SK-N-MC (cell line): ENCODE measurements at regions not wholly inside any gene's neighbourhood (a gene's known extent, or its start where the extent isn't known, plus 50 kb on each side); places are given as distances from the start of the nearest gene placed in this dataset.

ENCODE experiments used
- EZH2 ChIP-seq: fragments of 200-600 bp; sonication (generic); IDR thresholded peaks from one replicate; pipeline ENCODE4 v1.6.1; 2017; ENCODE audit warnings: antibody characterized with exemption
- POLR2AphosphoS5 ChIP-seq: IDR thresholded peaks from 2 replicates; pipeline ENCODE4 v1.6.1; 2012; ENCODE audit warnings: mild to moderate bottlenecking, low read depth, low read length, borderline replicate concordance

- TF ChIP-seq POLR2AphosphoS5 (no peak), EZH2 (no peak)
Measured at GRCh38 chr14:43001731-43002130, 1395.1 kb downstream of the LRFN5 start.
